GM19467 (cell line): ENCODE measurements at regions not wholly inside any gene's neighbourhood (a gene's known extent, or its start where the extent isn't known, plus 50 kb on each side); places are given as distances from the start of the nearest gene placed in this dataset.

Experiments
- ATAC-seq: cut with Tn5 transposase; IDR thresholded peaks from one replicate; pipeline ENCODE4 v1.9.1; 2021; ENCODE audit warnings: mild to moderate bottlenecking, moderate library complexity; ENCODE audit not compliant: unreplicated experiment

- ATAC-seq, result no peak
Observed at GRCh38 chr4:1479454-1479853, 73.2 kb upstream of the NKX1-1 start.

GRCh38 chr4:1478766-1479355 lies 72.6 kb upstream of the NKX1-1 start:
- no peak for ATAC-seq

- ATAC-seq, result no peak
Observed at GRCh38 chr4:1477045-1477840, 71.0 kb upstream of the NKX1-1 start.

GRCh38 chr4:1476140-1476513 lies 69.9 kb upstream of the NKX1-1 start:
- no peak for ATAC-seq

GRCh38 chr4:1475277-1476139 lies 69.3 kb upstream of the NKX1-1 start:
- ATAC-seq, result no peak

GRCh38 chr4:1474126-1475090 lies 68.2 kb upstream of the NKX1-1 start:
- ATAC-seq, result no peak

GRCh38 chr4:1473718-1474117 lies 67.5 kb upstream of the NKX1-1 start:
- ATAC-seq, result no peak

- ATAC-seq, result no peak
Observed at GRCh38 chr4:1472911-1473518, 66.8 kb upstream of the NKX1-1 start.

GRCh38 chr4:1472148-1472797 lies 66.0 kb upstream of the NKX1-1 start:
- ATAC-seq, result no peak

- ATAC-seq, result no peak
Observed at GRCh38 chr4:1471443-1472147, 65.4 kb upstream of the NKX1-1 start.

- ATAC-seq, result no peak
Observed at GRCh38 chr4:1470816-1471442, 64.7 kb upstream of the NKX1-1 start.

GRCh38 chr4:1470393-1470670 lies 64.1 kb upstream of the NKX1-1 start:
- ATAC-seq, result no peak

- ATAC-seq, result no peak
Observed at GRCh38 chr4:1469607-1470392, 63.6 kb upstream of the NKX1-1 start.

GRCh38 chr4:1469043-1469442 lies 62.8 kb upstream of the NKX1-1 start:
- no peak for ATAC-seq

- ATAC-seq, result no peak
Observed at GRCh38 chr4:1467581-1468458, 61.6 kb upstream of the NKX1-1 start.

GRCh38 chr4:1466863-1467165 lies 60.6 kb upstream of the NKX1-1 start:
- no peak for ATAC-seq
